Esophagus muscularis mucosa (tissue), 4 donors: ENCODE measurements at regions not wholly inside any gene's neighbourhood (a gene's known extent, or its start where the extent isn't known, plus 50 kb on each side); places are given as distances from the start of the nearest gene placed in this dataset.

Source experiments
- DNase-seq: peaks from one replicate; pipeline ENCODE4 v3.0.0-alpha.2; 2017; ENCODE audit errors: extremely low spot score
- H3K27ac ChIP-seq, 4 donors: fragments of 200-600 bp; sonication (generic); replicated peaks in 1 of 4; 1 replicate in 3 of 4; 2 replicates in 1 of 4; pipeline ENCODE4 v1.5.1; 2016 to 2019; ENCODE audit warnings: mild to moderate bottlenecking in 1 of 4
- H3K27me3 ChIP-seq, 4 donors: fragments of 200-600 bp; sonication (generic); one replicate each; pipeline versions ENCODE4 v1.5.1 to v1.6.0; 2016 to 2019
- H3K36me3 ChIP-seq, 4 donors: fragments of 200-600 bp; sonication (generic); one replicate each; pipeline ENCODE4 v1.5.1; 2016 to 2019
- H3K4me1 ChIP-seq, 4 donors: fragments of 200-600 bp; sonication (generic); one replicate each; pipeline ENCODE4 v1.5.1; 2016 to 2019
- H3K4me3 ChIP-seq, 4 donors: fragments of 200-600 bp; sonication (generic); 1 replicate in 2 of 4; 2 replicates in 2 of 4; pipeline ENCODE4 v1.5.1; 2016 to 2019; ENCODE audit warnings: mild to moderate bottlenecking in 4 of 4, moderate library complexity in 1 of 4
- H3K9me3 ChIP-seq, 4 donors: fragments of 200-600 bp; sonication (generic); 1 replicate in 3 of 4; 2 replicates in 1 of 4; pipeline ENCODE4 v1.5.1; 2016 to 2019
- CTCF ChIP-seq, 3 experiments: fragments of 200-600 bp in 2 of 3; fragments of 450-650 bp in 1 of 3; sonication (generic) in 2 of 3; IDR thresholded peaks; one replicate each; pipeline ENCODE4 v1.5.1; 2017 to 2019; ENCODE audit warnings: antibody characterized with exemption in 3 of 3, mild to moderate bottlenecking in 2 of 3, moderate library complexity in 1 of 3
- EP300 ChIP-seq: sonication (generic); formaldehyde crosslinking; IDR thresholded peaks from one replicate; pipeline ENCODE4 v1.6.1; 2017; ENCODE audit warnings: antibody characterized with exemption
- POLR2A ChIP-seq: fragments of 450-650 bp; IDR thresholded peaks from one replicate; pipeline ENCODE4 v1.6.1; 2017; ENCODE audit warnings: antibody characterized with exemption, moderate library complexity, mild to moderate bottlenecking, low read depth
- POLR2AphosphoS5 ChIP-seq, 2 donors: sonication (generic); formaldehyde crosslinking; IDR thresholded peaks; one replicate each; pipeline ENCODE4 v1.6.1; 2017; ENCODE audit warnings: antibody characterized with exemption in 2 of 2
- WGBS: methylation state at CpG from one replicate; pipeline ENCODE4 v1.1.5; 2018; 5-methylcytosine and 5-hydroxymethylcytosine counted together
- intact Hi-C: fragments of 100-400 bp; cut with DNase I; formaldehyde crosslinking; loops from one replicate; pipeline ENCODE4 v1.15.1; 2023

GRCh38 chr14:41360126-41360525, 246.6 kb upstream of the LRFN5 start:
- Histone ChIP-seq H3K4me1 (no peaks in the 10 kb centered on the region), H3K27me3 (no peaks in the 10 kb centered on the region), H3K27ac (no peak overlapping the region), H3K4me3 (no peak overlapping the region), H3K36me3 (no peaks in the 10 kb centered on the region), H3K9me3 (no peaks in the 10 kb centered on the region)
- 82% methylated on average over 2 of the region's 2 CpGs for WGBS
- intact Hi-C loops, result no loop called here
- no peak for TF ChIP-seq POLR2AphosphoS5 (IDR thresholded peaks at IDR 0.05)
- TF ChIP-seq EP300, result no peak
- no peak for TF ChIP-seq POLR2A
- no peak for TF ChIP-seq CTCF (IDR thresholded peaks at IDR 0.05)
- no peak for DNase-seq

- H3K27ac ChIP-seq, result no peak overlapping the region
Observed at GRCh38 chr14:41355866-41356265, 250.8 kb upstream of the LRFN5 start.

GRCh38 chr14:41350476-41350875, 256.2 kb upstream of the LRFN5 start:
- Histone ChIP-seq H3K27me3 (no peaks in the 10 kb centered on the region), H3K4me3 (no peak overlapping the region), H3K27ac (no peak overlapping the region), H3K9me3 (no peaks in the 10 kb centered on the region), H3K4me1 (no peaks in the 10 kb centered on the region), H3K36me3 (no peaks in the 10 kb centered on the region)
- WGBS, result 95% methylated on average over 6 of the region's 7 CpGs
- intact Hi-C loops, result no loop called here
- no peak for DNase-seq
- TF ChIP-seq EP300, result no peak
- TF ChIP-seq POLR2A, result no peak
- TF ChIP-seq POLR2AphosphoS5 (IDR thresholded peaks at IDR 0.05), result no peak
- no peak for TF ChIP-seq CTCF (IDR thresholded peaks at IDR 0.05)

More at GRCh38 chr14:41355866-41356265, 250.8 kb upstream of the LRFN5 start:
- Histone ChIP-seq H3K4me1 (no peaks in the 10 kb centered on the region), H3K4me3 (no peak overlapping the region), H3K27me3 (no peaks in the 10 kb centered on the region), H3K9me3 (no peaks in the 10 kb centered on the region), H3K36me3 (no peaks in the 10 kb centered on the region)
- WGBS, result 71% methylated on average over 3 of the region's 3 CpGs
- TF ChIP-seq POLR2AphosphoS5 (IDR thresholded peaks at IDR 0.05) (no peak), CTCF (IDR thresholded peaks at IDR 0.05) (no peak), EP300 (no peak), POLR2A (no peak)
- intact Hi-C loops, result no loop called here
- no peak for DNase-seq

GRCh38 chr14:41349289-41349910, 257.3 kb upstream of the LRFN5 start:
- WGBS, result 93% methylated on average over 3 of the region's 8 CpGs
- Histone ChIP-seq H3K36me3 (no peaks in the 10 kb centered on the region), H3K4me1 (no peaks in the 10 kb centered on the region), H3K27me3 (no peaks in the 10 kb centered on the region), H3K27ac (no peak overlapping the region), H3K4me3 (no peak overlapping the region), H3K9me3 (no peaks in the 10 kb centered on the region)
- DNase-seq, result no peak
- TF ChIP-seq CTCF (IDR thresholded peaks at IDR 0.05) (no peak), POLR2A (no peak), POLR2AphosphoS5 (IDR thresholded peaks at IDR 0.05) (no peak), EP300 (no peak)
- intact Hi-C loops, result no loop called here

- Histone ChIP-seq H3K36me3 (no peaks in the 10 kb centered on the region), H3K27me3 (no peaks in the 10 kb centered on the region), H3K9me3 (no peaks in the 10 kb centered on the region), H3K4me1 (no peaks in the 10 kb centered on the region), H3K4me3 (no peak overlapping the region), H3K27ac (no peak overlapping the region)
- TF ChIP-seq CTCF (IDR thresholded peaks at IDR 0.05) (no peak), EP300 (no peak), POLR2A (no peak), POLR2AphosphoS5 (IDR thresholded peaks at IDR 0.05) (no peak)
- WGBS, result 62% methylated on average over 4 of the region's 4 CpGs
- intact Hi-C loops, result no loop called here
- no peak for DNase-seq
Observed at GRCh38 chr14:41343857-41344256, 262.8 kb upstream of the LRFN5 start.
